ENCODE measurements at regions not wholly inside any gene's neighbourhood (a gene's known extent, or its start where the extent isn't known, plus 50 kb on each side); places are given as distances from the start of the nearest gene placed in this dataset.

DNA sequence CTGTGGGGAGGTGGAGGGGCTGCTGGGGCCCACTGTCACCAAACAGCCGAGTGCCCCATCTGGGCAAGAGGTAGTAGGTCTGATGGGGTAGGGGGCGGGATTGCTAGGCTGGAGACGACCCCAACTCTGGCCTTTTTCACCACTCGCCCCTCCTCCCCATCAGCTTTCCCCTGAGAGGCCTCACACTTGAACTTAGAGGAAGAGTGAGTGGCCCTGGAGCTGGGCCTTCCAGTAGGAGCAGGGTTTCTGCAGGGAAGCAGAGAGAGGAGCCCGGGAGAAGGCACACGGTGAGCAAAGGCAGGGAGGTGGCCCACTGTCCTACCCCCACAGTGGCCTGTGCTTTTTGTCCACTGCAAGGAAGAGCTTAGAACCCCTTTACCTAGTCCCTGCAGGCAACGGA lies 111.9 kb upstream of the WNT4 start:
- H3K4me1 Mint-ChIP-seq = no peaks in the 10 kb centered on the region
- intact Hi-C loops (cut with micrococcal nuclease) = no loop called here

DNA sequence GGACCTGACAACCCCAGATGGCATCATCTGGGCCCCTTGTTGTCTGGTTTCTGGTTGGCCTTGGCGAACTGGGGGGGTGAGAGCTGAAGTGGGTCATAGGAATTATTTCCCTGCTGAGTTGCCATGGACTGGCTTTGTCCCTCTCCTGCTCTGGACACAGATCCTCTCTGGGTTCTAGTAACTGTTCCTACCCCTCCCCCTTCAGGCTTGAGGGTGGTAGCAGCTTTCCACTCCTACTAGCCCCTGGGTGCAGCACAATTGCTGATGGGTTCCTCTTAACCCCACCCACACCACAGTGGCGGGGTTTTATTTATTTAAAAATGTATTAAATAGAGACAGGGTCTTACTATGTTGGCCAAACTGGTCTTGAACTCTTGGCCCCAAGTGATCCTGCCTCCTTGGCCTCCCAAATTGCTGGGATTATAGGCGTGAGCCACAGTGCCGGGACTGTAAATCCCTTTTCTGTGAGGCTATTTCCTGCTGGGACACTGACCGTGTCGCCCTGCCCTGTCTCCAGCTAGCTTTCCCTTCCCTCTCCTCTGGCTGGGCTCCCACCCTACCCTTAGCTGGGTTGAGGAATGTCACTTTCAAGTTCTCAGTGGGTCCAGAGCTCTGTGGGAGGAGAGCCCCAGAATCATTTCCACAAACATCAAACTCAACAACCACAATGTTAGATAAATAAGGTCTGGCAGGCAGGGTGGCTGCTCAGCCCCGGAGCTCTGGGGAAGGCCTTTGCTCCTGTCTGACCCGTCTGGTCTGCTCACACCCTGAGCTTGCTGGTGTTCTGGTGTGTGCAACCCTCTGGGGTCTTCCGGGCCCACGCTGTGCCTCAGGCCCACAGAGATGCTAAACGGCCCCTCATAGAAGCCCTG lies 112.7 kb upstream of the WNT4 start:
- TF ChIP-seq EZH2 (IDR thresholded peaks at IDR 0.05; ENCODE audit: borderline replicate concordance, insufficient read depth, low read depth, low read length, poor library complexity, severe bottlenecking) = no peak
- peaks cover 0 to 4% (median 0%) of the 10 kb centered on the region in 4 experiments for H3K27me3 ChIP-seq (replicated peaks in 1 of 4; ENCODE audit: control extremely low read depth in 1 of 4, control insufficient read depth in 3 of 4, insufficient read depth in 4 of 4, low read length in 3 of 4)
- H3K4me3 ChIP-seq (ENCODE audit: control extremely low read depth in 1 of 5, extremely low read depth in 1 of 5, insufficient read depth in 1 of 5, low read depth in 2 of 5, low read length in 4 of 5) = no peak overlapping the region
- intact Hi-C loops (cut with micrococcal nuclease) = no loop called here
- CTCF ChIA-PET = no interaction called here
- POLR2A ChIA-PET = no interaction called here
- no peak overlapping the region for H3K4me2 ChIP-seq (replicated peaks; ENCODE audit: low read depth, low read length, poor library complexity, severe bottlenecking)
- no peak overlapping the region for H2AFZ ChIP-seq (ENCODE audit: insufficient read depth, low read depth, low read length, poor library complexity, severe bottlenecking)
- DNase-seq (no peak), ATAC-seq (ENCODE audit: low read depth) (no peak)
- no peak overlapping the region for H3K27ac ChIP-seq (ENCODE audit: low read length in 2 of 2)
- H3K4me1 Mint-ChIP-seq = no peaks in the 10 kb centered on the region
- 87% methylated on average over 9 of the region's 11 CpGs for WGBS (ENCODE audit: insufficient coverage)
- no peak overlapping the region for H3K4me3 Mint-ChIP-seq
- H3K4me1 ChIP-seq (ENCODE audit: control insufficient read depth in 2 of 2, insufficient read depth in 2 of 2, low read length in 2 of 2) = no peaks in the 10 kb centered on the region
- peaks cover 22% of the 10 kb centered on the region for H3K27me3 Mint-ChIP-seq
- H3K27ac Mint-ChIP-seq = no peak overlapping the region
- no peaks in the 10 kb centered on the region for H3K9me3 Mint-ChIP-seq (ENCODE audit: insufficient read depth)
- H4K20me1 ChIP-seq (ENCODE audit: control insufficient read depth, insufficient read depth, low read length, poor library complexity, severe bottlenecking) = no peaks in the 10 kb centered on the region
- H3K36me3 ChIP-seq (replicated peaks in 1 of 2; ENCODE audit: control extremely low read depth in 1 of 2, control insufficient read depth in 1 of 2, extremely low read depth in 1 of 2, insufficient read depth in 2 of 2, low read length in 1 of 2) = no peaks in the 10 kb centered on the region
- no peaks in the 10 kb centered on the region for H3K79me2 ChIP-seq (ENCODE audit: control insufficient read depth, insufficient read depth, low read length)
- H3K9me3 ChIP-seq (ENCODE audit: control extremely low read depth in 1 of 3, control insufficient read depth in 2 of 3, insufficient read depth in 1 of 3, low read length in 2 of 3) = no peaks in the 10 kb centered on the region
- no peak overlapping the region for H3K9ac ChIP-seq (ENCODE audit: low read length)

More for the DNA sequence above, 111.9 kb upstream of the WNT4 start:
- no peaks in the 10 kb centered on the region for H4K20me1 ChIP-seq (ENCODE audit: control insufficient read depth, insufficient read depth, low read length, poor library complexity, severe bottlenecking)
- H3K27ac ChIP-seq (ENCODE audit: low read length in 2 of 2) = no peak overlapping the region
- peaks cover 26% of the 10 kb centered on the region for H3K27me3 Mint-ChIP-seq
- DNase-seq = no peak
- no peak for ATAC-seq (ENCODE audit: low read depth)
- no peak overlapping the region for H2AFZ ChIP-seq (ENCODE audit: insufficient read depth, low read depth, low read length, poor library complexity, severe bottlenecking)
- TF ChIP-seq, protein P1, sequence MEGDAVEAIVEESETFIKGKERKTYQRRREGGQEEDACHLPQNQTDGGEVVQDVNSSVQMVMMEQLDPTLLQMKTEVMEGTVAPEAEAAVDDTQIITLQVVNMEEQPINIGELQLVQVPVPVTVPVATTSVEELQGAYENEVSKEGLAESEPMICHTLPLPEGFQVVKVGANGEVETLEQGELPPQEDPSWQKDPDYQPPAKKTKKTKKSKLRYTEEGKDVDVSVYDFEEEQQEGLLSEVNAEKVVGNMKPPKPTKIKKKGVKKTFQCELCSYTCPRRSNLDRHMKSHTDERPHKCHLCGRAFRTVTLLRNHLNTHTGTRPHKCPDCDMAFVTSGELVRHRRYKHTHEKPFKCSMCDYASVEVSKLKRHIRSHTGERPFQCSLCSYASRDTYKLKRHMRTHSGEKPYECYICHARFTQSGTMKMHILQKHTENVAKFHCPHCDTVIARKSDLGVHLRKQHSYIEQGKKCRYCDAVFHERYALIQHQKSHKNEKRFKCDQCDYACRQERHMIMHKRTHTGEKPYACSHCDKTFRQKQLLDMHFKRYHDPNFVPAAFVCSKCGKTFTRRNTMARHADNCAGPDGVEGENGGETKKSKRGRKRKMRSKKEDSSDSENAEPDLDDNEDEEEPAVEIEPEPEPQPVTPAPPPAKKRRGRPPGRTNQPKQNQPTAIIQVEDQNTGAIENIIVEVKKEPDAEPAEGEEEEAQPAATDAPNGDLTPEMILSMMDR (IDR thresholded peaks at IDR 0.05) = no peak
- no peak for TF ChIP-seq EZH2 (IDR thresholded peaks at IDR 0.05; ENCODE audit: borderline replicate concordance, insufficient read depth, low read depth, low read length, poor library complexity, severe bottlenecking)
- no peak overlapping the region for H3K27ac Mint-ChIP-seq
- no peak overlapping the region for H3K4me3 Mint-ChIP-seq
- ChIA-PET CTCF (no interaction called here), POLR2A (no interaction called here)
- H3K27me3 ChIP-seq (replicated peaks in 1 of 4; ENCODE audit: control extremely low read depth in 1 of 4, control insufficient read depth in 3 of 4, insufficient read depth in 4 of 4, low read length in 3 of 4) = peaks cover 0 to 4% (median 0%) of the 10 kb centered on the region in 4 experiments
- H3K4me3 ChIP-seq (ENCODE audit: control extremely low read depth in 1 of 5, extremely low read depth in 1 of 5, insufficient read depth in 1 of 5, low read depth in 2 of 5, low read length in 4 of 5) = no peak overlapping the region
- WGBS (ENCODE audit: insufficient coverage) = 93% methylated on average over 2 of the region's 7 CpGs
- H3K9me3 ChIP-seq (ENCODE audit: control extremely low read depth in 1 of 3, control insufficient read depth in 2 of 3, insufficient read depth in 1 of 3, low read length in 2 of 3) = no peaks in the 10 kb centered on the region
- no peaks in the 10 kb centered on the region for H3K9me3 Mint-ChIP-seq (ENCODE audit: insufficient read depth)
- H3K79me2 ChIP-seq (ENCODE audit: control insufficient read depth, insufficient read depth, low read length) = no peaks in the 10 kb centered on the region
- no peak overlapping the region for H3K4me2 ChIP-seq (replicated peaks; ENCODE audit: low read depth, low read length, poor library complexity, severe bottlenecking)
- no peaks in the 10 kb centered on the region for H3K4me1 ChIP-seq (ENCODE audit: control insufficient read depth in 2 of 2, insufficient read depth in 2 of 2, low read length in 2 of 2)
- H3K36me3 ChIP-seq (replicated peaks in 1 of 2; ENCODE audit: control extremely low read depth in 1 of 2, control insufficient read depth in 1 of 2, extremely low read depth in 1 of 2, insufficient read depth in 2 of 2, low read length in 1 of 2) = no peaks in the 10 kb centered on the region
- no peak overlapping the region for H3K9ac ChIP-seq (ENCODE audit: low read length)
